GM23248 (cell line): ENCODE measurements at regions not wholly inside any gene's neighbourhood (a gene's known extent, or its start where the extent isn't known, plus 50 kb on each side); places are given as distances from the start of the nearest gene placed in this dataset.
A peak's percentile ranks its signal among the peaks of the same experiment; 100 is the strongest.
"Not testable (repeated sequence)": the region's sequence is repeated elsewhere in the genome, so short reads cannot be mapped to it uniquely, and the experiment has no call there.

Source experiments
- DNase-seq: peaks from one replicate; pipeline ENCODE4 v3.0.0-alpha.2; 2015
- H2AFZ ChIP-seq: fragments of 200-600 bp; sonication (generic); 2 replicates; pipeline ENCODE4 v1.6.1; 2016; ENCODE audit warnings: antibody characterized with exemption
- H3F3A ChIP-seq: fragments of 200-600 bp; sonication (generic); 2 replicates; pipeline ENCODE4 v1.6.1; 2016; ENCODE audit warnings: mild to moderate bottlenecking, antibody characterized with exemption, mixed run types; ENCODE audit not compliant: insufficient read depth
- H3K27ac ChIP-seq: fragments of 200-600 bp; sonication (generic); 2 replicates; pipeline ENCODE4 v1.5.1; 2016; ENCODE audit warnings: mild to moderate bottlenecking
- H3K27me3 ChIP-seq: fragments of 200-600 bp; sonication (generic); replicated peaks from 2 replicates; pipeline ENCODE4 v1.6.1; 2016; ENCODE audit warnings: mild to moderate bottlenecking; ENCODE audit not compliant: insufficient read depth
- H3K36me3 ChIP-seq: fragments of 200-600 bp; sonication (generic); 2 replicates; pipeline ENCODE4 v1.6.1; 2016; ENCODE audit warnings: low read depth, mild to moderate bottlenecking
- H3K4me1 ChIP-seq: fragments of 200-600 bp; sonication (generic); 2 replicates; pipeline ENCODE4 v1.6.1; 2016; ENCODE audit warnings: mild to moderate bottlenecking; ENCODE audit not compliant: insufficient read depth
- H3K4me2 ChIP-seq: fragments of 200-600 bp; sonication (generic); one replicate; pipeline ENCODE4 v1.6.1; 2016; ENCODE audit warnings: mild to moderate bottlenecking; ENCODE audit not compliant: unreplicated experiment
- H3K4me3 ChIP-seq: fragments of 200-600 bp; sonication (generic); 2 replicates; pipeline ENCODE4 v1.5.1; 2016; ENCODE audit warnings: mild to moderate bottlenecking
- H3K79me2 ChIP-seq: fragments of 200-600 bp; sonication (generic); 2 replicates; pipeline ENCODE4 v1.6.1; 2016; ENCODE audit warnings: mild to moderate bottlenecking; ENCODE audit not compliant: insufficient read depth
- H3K9ac ChIP-seq: fragments of 200-600 bp; sonication (generic); 2 replicates; pipeline ENCODE4 v1.6.1; 2016; ENCODE audit warnings: mild to moderate bottlenecking
- H3K9me2 ChIP-seq: fragments of 200-600 bp; sonication (generic); 2 replicates; pipeline ENCODE4 v1.6.1; 2016; ENCODE audit warnings: mixed run types, mild to moderate bottlenecking, moderate library complexity; ENCODE audit not compliant: insufficient read depth
- H3K9me3 ChIP-seq: fragments of 200-600 bp; sonication (generic); one replicate; pipeline ENCODE4 v1.6.1; 2017; ENCODE audit warnings: low read depth
- H4K20me1 ChIP-seq: fragments of 200-600 bp; sonication (generic); 2 replicates; pipeline ENCODE4 v1.6.0; 2016; ENCODE audit not compliant: insufficient read depth
- EZH2 ChIP-seq: fragments of 200-600 bp; sonication (generic); IDR thresholded peaks from 2 replicates; pipeline ENCODE4 v1.6.1; 2018; ENCODE audit warnings: antibody characterized with exemption, mild to moderate bottlenecking; ENCODE audit not compliant: insufficient read depth, poor library complexity, severe bottlenecking
- EZH2phosphoT487 ChIP-seq: fragments of 200-600 bp; sonication (generic); IDR thresholded peaks from 2 replicates; pipeline ENCODE4 v1.6.1; 2018; ENCODE audit warnings: antibody characterized with exemption, moderate library complexity, mild to moderate bottlenecking, low read depth; ENCODE audit not compliant: insufficient read depth
- WGBS, 2 experiments: methylation state at CpG; one replicate each; pipeline ENCODE4 v1.1.6; 2015 to 2017; ENCODE audit warnings: low lambda C conversion rate in 2 of 2, low coverage in 1 of 2; ENCODE audit errors: missing lambda C conversion rate in 2 of 2; 5-methylcytosine and 5-hydroxymethylcytosine counted together
- in situ Hi-C: fragments of 300-500 bp; cut with MboI; formaldehyde crosslinking; loops from 2 replicates; pipeline ENCODE4 v1.15.0; 2020

DNA sequence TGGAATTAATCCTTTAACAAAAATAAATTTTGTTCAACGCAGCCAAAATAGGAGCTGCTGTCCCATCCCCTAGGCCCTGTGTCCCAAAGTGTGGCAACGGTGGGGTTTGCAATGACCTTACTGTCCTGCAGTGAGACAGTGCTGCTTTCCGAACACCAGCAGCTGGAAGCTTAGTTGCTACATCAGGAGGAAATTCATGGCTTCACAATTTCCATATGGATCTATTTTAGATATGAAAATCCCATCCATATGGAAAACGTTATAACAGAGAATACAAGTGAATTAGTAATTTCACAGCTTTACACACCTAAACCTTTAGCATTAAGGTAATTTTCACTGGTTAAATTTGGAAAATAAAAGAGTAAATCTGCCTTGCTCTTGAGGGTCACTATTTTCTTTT, 396.3 kb upstream of the TENM3 start:
- no peaks in the 10 kb centered on the region for H3K79me2 ChIP-seq
- no peak overlapping the region for H3K27ac ChIP-seq
- H3K4me2 ChIP-seq, result no peak overlapping the region
- no peaks in the 10 kb centered on the region for H3K9me2 ChIP-seq
- no peaks in the 10 kb centered on the region for H3K36me3 ChIP-seq
- no peak overlapping the region for H2AFZ ChIP-seq
- H3K9me3 ChIP-seq, result no peaks in the 10 kb centered on the region
- H4K20me1 ChIP-seq, result no peaks in the 10 kb centered on the region
- 16 to 23% methylated on average over 4 of the region's 4 CpGs for WGBS, 2 experiments
- no peak overlapping the region for H3K9ac ChIP-seq
- no peak for DNase-seq
- TF ChIP-seq EZH2phosphoT487 (no peak), EZH2 (no peak)
- H3F3A ChIP-seq, result no peaks in the 10 kb centered on the region
- H3K4me3 ChIP-seq, result no peak overlapping the region
- H3K27me3 ChIP-seq, result no peaks in the 10 kb centered on the region
- in situ Hi-C loops, result no loop called here
- no peaks in the 10 kb centered on the region for H3K4me1 ChIP-seq

DNA sequence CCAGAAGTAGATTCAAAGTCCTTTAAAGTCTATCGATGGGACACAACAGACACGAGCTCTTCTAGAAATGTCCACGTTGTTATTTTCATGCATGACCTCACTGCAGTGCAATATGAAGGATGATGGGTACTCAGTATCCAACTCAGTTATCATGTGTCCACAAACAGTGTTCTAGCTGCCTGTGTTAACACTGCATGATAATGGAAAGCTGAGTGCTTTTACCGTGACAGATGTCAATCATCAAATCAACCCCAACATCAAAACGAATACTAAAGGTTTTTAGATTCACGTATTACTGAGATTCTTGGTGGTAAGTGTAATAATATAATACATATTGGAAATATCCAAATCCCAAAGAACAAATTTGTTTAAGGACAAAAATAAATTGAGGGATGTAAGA, 394.8 kb upstream of the TENM3 start:
- Histone ChIP-seq H3K36me3 (no peaks in the 10 kb centered on the region), H3K27ac (no peak overlapping the region), H3K4me1 (no peaks in the 10 kb centered on the region), H2AFZ (no peak overlapping the region), H3K4me2 (no peak overlapping the region), H3K27me3 (no peaks in the 10 kb centered on the region), H3K9me3 (no peaks in the 10 kb centered on the region), H3K4me3 (no peak overlapping the region), H3F3A (no peaks in the 10 kb centered on the region), H3K9ac (no peak overlapping the region), H3K79me2 (no peaks in the 10 kb centered on the region), H3K9me2 (no peaks in the 10 kb centered on the region), H4K20me1 (no peaks in the 10 kb centered on the region)
- DNase-seq, result no peak
- 48 to 55% methylated on average over 6 of the region's 6 CpGs for WGBS, 2 experiments
- in situ Hi-C loops, result no loop called here
- TF ChIP-seq EZH2 (no peak), EZH2phosphoT487 (no peak)

DNA sequence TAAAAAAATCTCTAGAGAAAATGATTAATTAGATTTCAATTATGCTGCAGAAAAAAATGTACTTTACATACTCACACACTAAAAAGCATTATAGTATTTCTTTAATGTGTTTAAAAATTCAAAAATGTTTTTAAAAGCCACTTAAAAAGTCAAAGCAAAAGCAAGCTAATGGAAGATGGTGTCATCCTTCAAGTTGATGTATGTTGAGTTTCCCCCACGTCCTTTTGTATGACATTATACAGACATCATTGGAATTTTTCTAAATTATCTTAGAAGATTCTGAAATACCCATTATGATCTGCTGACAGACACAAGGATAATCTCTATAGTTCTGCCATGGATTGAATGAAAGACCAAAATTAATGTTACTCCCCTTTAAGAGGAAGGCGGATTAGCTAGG, 393.7 kb upstream of the TENM3 start:
- Histone ChIP-seq H3K4me1 (no peaks in the 10 kb centered on the region), H3K36me3 (no peaks in the 10 kb centered on the region), H3K4me2 (no peak overlapping the region), H3K27me3 (no peaks in the 10 kb centered on the region), H4K20me1 (no peaks in the 10 kb centered on the region), H3K9me2 (no peaks in the 10 kb centered on the region), H3K9ac (no peak overlapping the region), H3K79me2 (no peaks in the 10 kb centered on the region), H3K9me3 (no peaks in the 10 kb centered on the region), H2AFZ (no peak overlapping the region), H3K4me3 (no peak overlapping the region), H3F3A (no peaks in the 10 kb centered on the region), H3K27ac (no peak overlapping the region)
- WGBS, 2 experiments, result 16 to 20% methylated on average over 2 of the region's 2 CpGs
- TF ChIP-seq EZH2 (no peak), EZH2phosphoT487 (no peak)
- no peak for DNase-seq
- in situ Hi-C loops, result no loop called here

DNA sequence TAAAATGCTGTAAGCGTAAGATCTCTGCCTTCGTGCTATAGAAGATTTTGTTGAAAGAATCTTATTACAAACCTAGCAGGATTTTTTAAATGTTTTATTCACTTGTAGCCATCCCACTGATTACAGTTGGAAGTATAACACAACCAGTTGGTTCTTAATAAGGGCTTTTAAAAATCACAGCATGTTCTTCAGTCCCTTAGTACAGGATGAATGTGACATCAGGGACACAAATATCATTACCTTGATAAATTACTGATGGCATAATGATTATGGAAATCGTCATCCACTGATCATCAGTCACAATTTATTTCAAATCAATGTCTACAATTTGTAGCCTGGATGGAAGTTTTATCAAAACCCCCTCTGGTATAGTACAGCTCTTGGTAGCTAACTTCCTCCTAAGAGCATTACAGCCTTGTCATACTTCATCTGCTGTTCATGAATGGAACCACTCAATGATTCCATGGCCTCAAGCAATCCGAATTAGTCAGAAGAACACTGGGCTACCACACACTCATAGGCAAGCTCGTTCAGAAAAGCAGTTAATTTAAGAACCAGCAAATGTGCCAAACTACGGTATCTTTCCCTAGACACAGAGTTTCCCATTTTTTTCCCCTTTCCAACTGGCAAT, 389.2 kb upstream of the TENM3 start:
- 14 to 17% methylated on average over 6 of the region's 6 CpGs for WGBS, 2 experiments
- in situ Hi-C loops, result no loop called here

DNA sequence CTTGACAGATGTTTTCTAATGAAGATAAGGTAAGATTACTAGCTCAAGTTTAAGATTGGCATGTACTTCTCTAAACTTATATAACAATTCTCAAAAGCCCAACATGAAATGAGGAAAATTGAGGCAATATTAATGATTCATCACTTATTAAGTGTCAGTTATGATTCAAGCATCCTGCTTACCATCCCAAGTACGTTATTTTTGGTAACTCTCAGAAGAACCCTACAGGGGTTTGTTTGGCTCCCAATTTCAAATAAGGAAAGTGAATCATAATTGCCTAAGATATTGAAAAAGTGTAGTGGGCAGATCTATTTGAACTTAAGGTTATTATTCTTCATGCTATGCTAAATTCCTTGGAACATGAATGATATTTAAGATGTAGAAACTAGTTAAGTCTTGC, 387.9 kb upstream of the TENM3 start:
- H3K4me3 ChIP-seq, result no peak overlapping the region
- H3K36me3 ChIP-seq, result no peaks in the 10 kb centered on the region
- in situ Hi-C loops, result no loop called here
- no peaks in the 10 kb centered on the region for H3K79me2 ChIP-seq
- no peaks in the 10 kb centered on the region for H3K9me2 ChIP-seq
- no peak for DNase-seq
- no peaks in the 10 kb centered on the region for H3F3A ChIP-seq
- no peak for TF ChIP-seq EZH2phosphoT487
- no peak for TF ChIP-seq EZH2
- no peak overlapping the region for H2AFZ ChIP-seq
- no peaks in the 10 kb centered on the region for H3K27me3 ChIP-seq
- no peaks in the 10 kb centered on the region for H3K9me3 ChIP-seq
- WGBS, 2 experiments, result 0 to 4% methylated on average over 1 of the region's 1 CpG
- no peaks in the 10 kb centered on the region for H4K20me1 ChIP-seq
- no peak overlapping the region for H3K9ac ChIP-seq
- no peak overlapping the region for H3K4me2 ChIP-seq
- no peak overlapping the region for H3K27ac ChIP-seq
- H3K4me1 ChIP-seq, result no peaks in the 10 kb centered on the region

More for the DNA sequence above, 389.2 kb upstream of the TENM3 start:
- H3K36me3 ChIP-seq, result no peaks in the 10 kb centered on the region
- H3K9me3 ChIP-seq, result no peaks in the 10 kb centered on the region
- H3K9me2 ChIP-seq, result no peaks in the 10 kb centered on the region
- H3K27me3 ChIP-seq, result no peaks in the 10 kb centered on the region
- H3K4me3 ChIP-seq, result no peak overlapping the region
- peak; percentile 1 for DNase-seq
- no peaks in the 10 kb centered on the region for H4K20me1 ChIP-seq
- no peaks in the 10 kb centered on the region for H3K4me1 ChIP-seq
- no peaks in the 10 kb centered on the region for H3K79me2 ChIP-seq
- H2AFZ ChIP-seq, result no peak overlapping the region
- TF ChIP-seq EZH2 (no peak), EZH2phosphoT487 (no peak)
- H3K27ac ChIP-seq, result no peak overlapping the region
- H3K4me2 ChIP-seq, result no peak overlapping the region
- no peaks in the 10 kb centered on the region for H3F3A ChIP-seq
- no peak overlapping the region for H3K9ac ChIP-seq

DNA sequence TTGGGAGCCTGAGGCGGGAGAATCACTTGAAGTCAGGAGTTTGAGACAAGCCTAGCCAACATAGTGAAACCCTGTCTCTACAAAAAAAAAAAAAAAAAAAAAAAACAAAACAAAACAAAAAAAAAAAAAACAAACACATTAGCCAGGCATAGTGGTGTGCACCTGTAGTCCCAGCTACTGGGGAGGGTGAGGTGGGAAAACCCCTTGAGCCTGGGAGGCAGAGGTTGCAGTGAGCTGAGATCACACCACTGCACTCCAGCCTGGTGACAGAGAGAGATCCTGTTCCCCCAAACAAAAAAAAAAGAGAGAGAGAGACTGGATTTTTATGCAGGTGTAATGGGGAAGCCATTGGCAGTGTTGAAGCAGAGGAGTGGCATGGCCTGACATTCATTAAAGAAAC, 385.7 kb upstream of the TENM3 start:
- H3F3A ChIP-seq, H3K79me2 ChIP-seq, H3K9me3 ChIP-seq, H3K27ac ChIP-seq, H4K20me1 ChIP-seq, H3K36me3 ChIP-seq, H3K4me2 ChIP-seq, H2AFZ ChIP-seq, DNase-seq, in situ Hi-C loops, H3K27me3 ChIP-seq, H3K4me3 ChIP-seq, H3K9ac ChIP-seq, H3K9me2 ChIP-seq, H3K4me1 ChIP-seq: not testable (repeated sequence)
- WGBS, 2 experiments, result 6% methylated on average over 1 of the region's 1 CpG; no CpG with 5 or more reads in 1 of the 2 experiments
